Gastrocnemius medialis (tissue), 4 donors: ENCODE measurements at regions not wholly inside any gene's neighbourhood (a gene's known extent, or its start where the extent isn't known, plus 50 kb on each side); places are given as distances from the start of the nearest gene placed in this dataset.

Experiments
- CTCF ChIP-seq, 5 experiments: fragments of 450-650 bp in 3 of 5; fragments of 200-600 bp in 2 of 5; sonication (generic) in 2 of 5; IDR thresholded peaks in 4 of 5; conservative IDR thresholded peaks in 1 of 5; 1 replicate in 4 of 5; 2 replicates in 1 of 5; pipeline ENCODE4 v1.5.1; 2016 to 2019; ENCODE audit warnings: antibody characterized with exemption in 5 of 5, mild to moderate bottlenecking in 3 of 5, moderate library complexity in 3 of 5
- POLR2A ChIP-seq, 2 donors: fragments of 450-650 bp; IDR thresholded peaks; one replicate each; pipeline ENCODE4 v1.6.1; 2017; ENCODE audit warnings: antibody characterized with exemption in 2 of 2, mild to moderate bottlenecking in 2 of 2, moderate library complexity in 2 of 2

GRCh38 chr17:33949100-33949499 is 306.0 kb upstream of the CCL2 start:
- no peak for TF ChIP-seq CTCF (IDR thresholded peaks at IDR 0.05 in 4 of 5, conservative IDR thresholded peaks at IDR 0.05 in 1 of 5)
- no peak for TF ChIP-seq POLR2A (IDR thresholded peaks at IDR 0.05)
